Esophagus squamous epithelium (tissue), 4 donors: ENCODE measurements at regions not wholly inside any gene's neighbourhood (a gene's known extent, or its start where the extent isn't known, plus 50 kb on each side); places are given as distances from the start of the nearest gene placed in this dataset.

Experiments
- CTCF ChIP-seq, 6 experiments: fragments of 450-650 bp in 4 of 6; fragments of 200-600 bp in 2 of 6; sonication (generic) in 2 of 6; IDR thresholded peaks; one replicate each; pipeline ENCODE4 v1.5.1; 2016 to 2019; ENCODE audit warnings: antibody characterized with exemption in 6 of 6, mild to moderate bottlenecking in 4 of 6, moderate library complexity in 4 of 6
- POLR2A ChIP-seq, 4 donors: fragments of 450-650 bp; IDR thresholded peaks; one replicate each; pipeline ENCODE4 v1.6.1; 2017; ENCODE audit warnings: antibody characterized with exemption in 4 of 4, mild to moderate bottlenecking in 4 of 4, moderate library complexity in 3 of 4

GRCh38 chr9:86469476-86470250, 115.5 kb upstream of the TUT7 start:
- TF ChIP-seq CTCF (IDR thresholded peaks at IDR 0.05) (no peak), POLR2A (IDR thresholded peaks at IDR 0.05) (no peak)
